Brain microvascular endothelial cell (primary cell): ENCODE measurements at regions not wholly inside any gene's neighbourhood (a gene's known extent, or its start where the extent isn't known, plus 50 kb on each side); places are given as distances from the start of the nearest gene placed in this dataset.

Source experiments
- DNase-seq: peaks from one replicate; pipeline ENCODE4 v3.0.0-alpha.2; 2020
- H3K27ac ChIP-seq: fragments of 250-450 bp; sonication (Bioruptor Pico); 2 replicates; pipeline ENCODE4 v1.5.1; 2020; ENCODE audit warnings: mild to moderate bottlenecking, moderate library complexity
- H3K27me3 ChIP-seq: fragments of 250-450 bp; sonication (Bioruptor Pico); replicated peaks from 2 replicates; pipeline ENCODE4 v1.5.1; 2020; ENCODE audit warnings: mild to moderate bottlenecking
- H3K36me3 ChIP-seq: fragments of 250-450 bp; sonication (Bioruptor Pico); replicated peaks from 2 replicates; pipeline ENCODE4 v1.5.1; 2020; ENCODE audit warnings: mild to moderate bottlenecking
- H3K4me3 ChIP-seq: 2 replicates; pipeline ENCODE4 v1.5.1; 2011; ENCODE audit warnings: low read depth, mild to moderate bottlenecking, control low read depth, low read length, moderate library complexity
- CTCF ChIP-seq: IDR thresholded peaks from 2 replicates; pipeline ENCODE4 v1.5.1; 2011; ENCODE audit warnings: low read depth, mild to moderate bottlenecking, moderate library complexity, low read length, control low read depth, inconsistent platforms; ENCODE audit errors: missing control alignments
- in situ Hi-C: cut with HindIII; loops from 2 replicates; pipeline ENCODE4 v1.10.0; 2017; ENCODE audit warnings: low sequenced_read_pairs, low pct_ligation_motif_present

- Histone ChIP-seq H3K27me3 (no peaks in the 10 kb centered on the region), H3K27ac (no peak overlapping the region), H3K36me3 (no peaks in the 10 kb centered on the region), H3K4me3 (no peak overlapping the region)
- no peak for TF ChIP-seq CTCF
- in situ Hi-C loops = no loop called here
- no peak for DNase-seq
These were observed 67.2 kb upstream of the TMEM17 start for GRCh38 chr2:62573137-62573731.

GRCh38 chr2:62570861-62571698 lies 65.1 kb upstream of the TMEM17 start:
- H3K27me3 ChIP-seq = no peaks in the 10 kb centered on the region
- H3K36me3 ChIP-seq = no peaks in the 10 kb centered on the region
- no peak overlapping the region for H3K27ac ChIP-seq
- in situ Hi-C loops = no loop called here
- peak overlapping the region; percentile 46 for H3K4me3 ChIP-seq
- TF ChIP-seq CTCF = no peak
- no peak for DNase-seq

- TF ChIP-seq CTCF = no peak
- in situ Hi-C loops = no loop called here
- no peak overlapping the region for H3K4me3 ChIP-seq
- no peaks in the 10 kb centered on the region for H3K36me3 ChIP-seq
- H3K27me3 ChIP-seq = no peaks in the 10 kb centered on the region
- no peak overlapping the region for H3K27ac ChIP-seq
- DNase-seq = no peak
These were observed 64.2 kb upstream of the TMEM17 start for GRCh38 chr2:62569907-62570841.

DNA sequence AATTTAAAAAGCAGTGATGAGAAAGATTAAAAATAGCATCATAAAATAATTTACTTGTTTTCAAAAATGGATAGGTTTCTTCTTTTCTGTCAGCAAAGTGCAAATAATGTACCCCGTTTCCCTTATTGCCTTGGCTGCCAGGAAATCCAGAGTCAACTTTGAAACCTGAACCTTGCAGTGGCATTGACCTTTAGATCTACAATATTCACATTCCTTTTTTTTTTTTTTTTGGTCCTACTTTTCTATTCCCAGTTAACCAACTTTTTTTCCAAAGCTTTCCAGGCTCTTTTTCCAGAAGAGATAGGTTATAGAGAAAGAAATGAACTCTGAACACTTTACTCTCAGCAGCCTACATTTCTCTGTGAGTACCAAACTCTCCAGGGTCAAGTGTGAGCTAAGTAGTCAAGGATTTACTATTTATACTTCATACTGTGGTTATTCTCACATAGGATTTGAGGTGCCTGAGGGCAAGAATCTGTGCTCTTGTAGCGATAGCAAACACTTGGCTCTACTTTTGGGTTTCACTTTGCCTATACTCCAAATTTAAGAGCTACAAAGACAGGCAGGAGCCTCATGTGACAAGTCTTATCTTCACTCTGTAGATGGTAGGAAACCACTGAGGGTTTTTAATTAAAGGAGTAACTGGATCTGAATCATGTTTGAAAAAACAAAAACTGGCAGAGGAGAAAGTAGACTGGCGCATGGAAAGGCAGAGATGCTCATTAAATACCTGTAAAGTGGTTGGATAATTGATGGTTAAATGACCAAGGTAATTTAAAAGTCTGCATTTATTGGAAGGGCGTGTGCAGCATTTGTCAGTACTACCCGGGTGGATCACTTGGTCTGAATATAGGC lies 63.2 kb upstream of the TMEM17 start:
- in situ Hi-C loops = no loop called here
- no peak for TF ChIP-seq CTCF
- H3K4me3 ChIP-seq = no peak overlapping the region
- H3K27me3 ChIP-seq = no peaks in the 10 kb centered on the region
- no peaks in the 10 kb centered on the region for H3K36me3 ChIP-seq
- DNase-seq = no peak
- no peak overlapping the region for H3K27ac ChIP-seq

DNA sequence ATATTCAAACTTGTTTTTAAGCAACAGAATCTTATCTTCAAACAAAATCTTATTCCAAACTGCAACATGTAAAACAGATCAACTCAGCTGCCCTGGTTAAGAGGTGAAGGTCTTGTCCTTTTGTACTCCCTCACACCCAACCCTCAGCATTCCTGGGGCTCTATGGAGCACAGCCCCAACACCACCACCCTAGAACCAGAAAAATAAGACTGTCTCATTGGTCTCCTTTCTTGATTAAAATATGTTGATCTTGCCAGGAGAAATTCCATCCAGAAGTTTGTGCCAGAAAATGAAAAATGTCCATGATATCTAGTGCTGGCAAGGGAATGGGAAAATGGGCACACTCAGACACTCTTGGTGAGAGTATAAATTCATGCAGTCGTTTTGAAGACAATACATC lies 62.1 kb upstream of the TMEM17 start:
- no peak for TF ChIP-seq CTCF
- Histone ChIP-seq H3K36me3 (no peaks in the 10 kb centered on the region), H3K27ac (no peak overlapping the region), H3K27me3 (no peaks in the 10 kb centered on the region), H3K4me3 (no peak overlapping the region)
- DNase-seq = no peak
- in situ Hi-C loops = no loop called here
